GM18511 (cell line): ENCODE measurements at regions not wholly inside any gene's neighbourhood (a gene's known extent, or its start where the extent isn't known, plus 50 kb on each side); places are given as distances from the start of the nearest gene placed in this dataset.
"Not testable (repeated sequence)": the region's sequence is repeated elsewhere in the genome, so short reads cannot be mapped to it uniquely, and the experiment has no call there.

Source experiments
- ATAC-seq: cut with Tn5 transposase; IDR thresholded peaks from one replicate; pipeline ENCODE4 v1.9.1; 2021; ENCODE audit warnings: mild to moderate bottlenecking, moderate library complexity; ENCODE audit not compliant: unreplicated experiment

GRCh38 chr2:2472044-2472443, 141.0 kb upstream of the MYT1L start:
- no peak for ATAC-seq

- ATAC-seq, result no peak
Observed at GRCh38 chr2:2466534-2466933, 135.5 kb upstream of the MYT1L start.

- no peak for ATAC-seq
Observed at GRCh38 chr2:2464643-2465042, 133.6 kb upstream of the MYT1L start.

GRCh38 chr2:2464094-2464493, 133.0 kb upstream of the MYT1L start:
- no peak for ATAC-seq

- ATAC-seq, result no peak
Observed at GRCh38 chr2:2456721-2457120, 125.6 kb upstream of the MYT1L start.

GRCh38 chr2:2455151-2455550, 124.1 kb upstream of the MYT1L start:
- ATAC-seq, result no peak

GRCh38 chr2:2452961-2453360, 121.9 kb upstream of the MYT1L start:
- no peak for ATAC-seq

GRCh38 chr2:2451275-2451674, 120.2 kb upstream of the MYT1L start:
- ATAC-seq, result not testable (repeated sequence)

GRCh38 chr2:2448178-2448577, 117.1 kb upstream of the MYT1L start:
- ATAC-seq, result no peak

- ATAC-seq, result no peak
Observed at GRCh38 chr2:2422621-2423020, 91.5 kb upstream of the MYT1L start.

- no peak for ATAC-seq
Observed at GRCh38 chr2:2413525-2413924, 82.5 kb upstream of the MYT1L start.

- ATAC-seq, result no peak
Observed at GRCh38 chr2:2410987-2411386, 79.9 kb upstream of the MYT1L start.

GRCh38 chr2:2409481-2409880, 78.4 kb upstream of the MYT1L start:
- no peak for ATAC-seq

GRCh38 chr2:2405780-2406179, 74.7 kb upstream of the MYT1L start:
- no peak for ATAC-seq

GRCh38 chr2:2400286-2401038, 69.4 kb upstream of the MYT1L start:
- ATAC-seq, result no peak

GRCh38 chr2:2399396-2399795, 68.3 kb upstream of the MYT1L start:
- no peak for ATAC-seq

GRCh38 chr2:2392332-2392731, 61.3 kb upstream of the MYT1L start:
- no peak for ATAC-seq

GRCh38 chr2:2389215-2389614, 58.1 kb upstream of the MYT1L start:
- ATAC-seq, result no peak
